ENCODE measurements at regions not wholly inside any gene's neighbourhood (a gene's known extent, or its start where the extent isn't known, plus 50 kb on each side); places are given as distances from the start of the nearest gene placed in this dataset.
"Not testable (repeated sequence)": the region's sequence is repeated elsewhere in the genome, so short reads cannot be mapped to it uniquely, and the experiment has no call there.

- DNase-seq; H3K4me3 ChIP-seq; H3K9me3 ChIP-seq; H3K27me3 ChIP-seq; H3K4me1 ChIP-seq; intact Hi-C loops (cut with DNase I; ENCODE audit: low total_unique reads); H3K36me3 ChIP-seq; H3K27ac ChIP-seq: not testable (repeated sequence)
These were observed 1313.2 kb upstream of the CDH18 start for GRCh38 chr5:21301205-21301604.

GRCh38 chr5:21274361-21274760 lies 1286.4 kb upstream of the CDH18 start:
- H3K27me3 ChIP-seq; H3K9me3 ChIP-seq; H3K27ac ChIP-seq; H3K4me1 ChIP-seq; DNase-seq; intact Hi-C loops (cut with DNase I; ENCODE audit: low total_unique reads); H3K4me3 ChIP-seq; H3K36me3 ChIP-seq: not testable (repeated sequence)
- WGBS, 5 donors: 32 to 58% (median 55%) methylated on average over 2 of the region's 2 CpGs

GRCh38 chr5:21263361-21263760 lies 1275.4 kb upstream of the CDH18 start:
- WGBS, 5 donors: 52 to 58% (median 56%) methylated on average over 2 of the region's 2 CpGs
- intact Hi-C loops (cut with DNase I; ENCODE audit: low total_unique reads): no loop called here
- no peak for DNase-seq

GRCh38 chr5:21254161-21254560 lies 1266.2 kb upstream of the CDH18 start:
- peak in 1 of 2 donors; percentile 26 for DNase-seq
- intact Hi-C loops (cut with DNase I; ENCODE audit: low total_unique reads): no loop called here
- TF ChIP-seq POLR2AphosphoS5 (IDR thresholded peaks at IDR 0.05) (no peak), POLR2A (IDR thresholded peaks at IDR 0.05) (no peak), CTCF (IDR thresholded peaks at IDR 0.05) (no peak), EP300 (IDR thresholded peaks at IDR 0.05) (no peak)
- no peak overlapping the region for H3K27ac ChIP-seq
- WGBS, 5 donors: 66 to 80% (median 73%) methylated on average over 3 of the region's 3 CpGs
- no peaks in the 10 kb centered on the region for H3K27me3 ChIP-seq
- H3K9me3 ChIP-seq: peaks cover 0 to 36% (median 18%) of the 10 kb centered on the region in 4 donors
- no peak overlapping the region for H3K4me3 ChIP-seq
- no peaks in the 10 kb centered on the region for H3K4me1 ChIP-seq
- no peaks in the 10 kb centered on the region for H3K36me3 ChIP-seq

More at GRCh38 chr5:21263361-21263760, 1275.4 kb upstream of the CDH18 start:
- Histone ChIP-seq H3K4me1 (no peaks in the 10 kb centered on the region), H3K27ac (no peak overlapping the region), H3K36me3 (no peaks in the 10 kb centered on the region), H3K27me3 (no peaks in the 10 kb centered on the region), H3K9me3 (peaks cover 0 to 10% (median 4%) of the 10 kb centered on the region in 4 donors), H3K4me3 (no peak overlapping the region)
- TF ChIP-seq POLR2AphosphoS5 (IDR thresholded peaks at IDR 0.05) (no peak), EP300 (IDR thresholded peaks at IDR 0.05) (no peak), POLR2A (IDR thresholded peaks at IDR 0.05) (no peak), CTCF (IDR thresholded peaks at IDR 0.05) (no peak)

GRCh38 chr5:21244982-21245381 lies 1257.0 kb upstream of the CDH18 start:
- H3K27me3 ChIP-seq: no peaks in the 10 kb centered on the region
- H3K27ac ChIP-seq: no peak overlapping the region
- H3K4me1 ChIP-seq: no peaks in the 10 kb centered on the region
- DNase-seq: no peak
- intact Hi-C loops (cut with DNase I; ENCODE audit: low total_unique reads): no loop called here
- H3K9me3 ChIP-seq: peaks cover 0 to 11% (median 5%) of the 10 kb centered on the region in 4 donors
- WGBS, 5 donors: 38 to 66% (median 48%) methylated on average over 3 of the region's 3 CpGs
- H3K4me3 ChIP-seq: no peak overlapping the region
- TF ChIP-seq POLR2A (IDR thresholded peaks at IDR 0.05) (no peak), CTCF (IDR thresholded peaks at IDR 0.05) (no peak), EP300 (IDR thresholded peaks at IDR 0.05) (no peak), POLR2AphosphoS5 (IDR thresholded peaks at IDR 0.05) (no peak)
- H3K36me3 ChIP-seq: no peaks in the 10 kb centered on the region

All from stomach (tissue), 8 donors.